ENCODE measurements at regions not wholly inside any gene's neighbourhood (a gene's known extent, or its start where the extent isn't known, plus 50 kb on each side); places are given as distances from the start of the nearest gene placed in this dataset.

DNA sequence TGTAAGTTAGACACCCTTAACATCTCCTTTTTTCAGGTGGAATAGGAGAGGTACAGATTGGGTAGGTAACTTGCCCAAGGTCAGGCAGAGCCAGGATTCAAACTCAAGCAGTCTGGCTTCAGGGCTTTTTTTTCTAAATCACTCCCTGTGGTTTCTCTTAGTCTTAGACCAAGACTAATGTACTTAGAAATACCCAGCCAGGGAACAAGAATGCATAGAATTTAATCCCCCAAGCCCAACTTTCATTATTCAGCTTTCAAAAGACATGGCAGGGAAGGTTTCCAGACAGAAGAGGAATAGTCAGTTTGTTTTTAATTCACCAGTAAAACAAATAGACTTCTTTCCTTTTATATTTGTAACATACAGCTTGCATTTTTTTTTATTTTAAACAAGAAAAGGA is 305.2 kb upstream of the RBFOX1 start:
- Histone ChIP-seq H3K4me3 (ENCODE audit: low read length) (no peak overlapping the region), H3K27me3 (ENCODE audit: control insufficient read depth, insufficient read depth, low read length) (no peaks in the 10 kb centered on the region), H3K9me3 (replicated peaks; ENCODE audit: control insufficient read depth, low read depth, low read length) (no peaks in the 10 kb centered on the region), H3K4me1 (ENCODE audit: control insufficient read depth, insufficient read depth, low read length) (peaks cover 5% of the 10 kb centered on the region), H3K27ac (ENCODE audit: low read length) (no peak overlapping the region), H3K36me3 (ENCODE audit: control insufficient read depth, insufficient read depth, low read length) (no peaks in the 10 kb centered on the region)
- peak; percentile 13 for DNase-seq

DNA sequence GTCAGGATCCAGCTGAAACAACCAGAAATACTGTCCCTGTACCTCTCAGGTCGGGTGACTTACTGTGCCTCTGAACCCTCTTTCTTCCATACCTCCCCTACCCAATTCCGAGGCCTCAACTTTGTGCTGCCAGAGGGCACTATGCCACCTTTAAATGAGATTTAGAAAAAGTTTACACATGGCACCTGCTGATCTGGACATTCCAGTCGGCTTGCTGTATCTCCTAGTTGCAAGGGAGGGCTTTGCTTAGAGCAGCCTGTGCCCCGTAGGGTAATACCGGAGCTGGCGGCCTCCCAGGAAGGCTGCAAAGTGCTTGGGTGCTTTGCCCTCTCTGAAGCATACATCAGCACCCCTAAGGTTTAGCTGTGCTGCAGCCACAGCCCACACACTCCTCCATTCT is 306.0 kb upstream of the RBFOX1 start:
- WGBS (ENCODE audit: insufficient coverage), result 73% methylated on average over 3 of the region's 6 CpGs
- DNase-seq, result peak; percentile 1
- peaks cover 5% of the 10 kb centered on the region for H3K4me1 ChIP-seq (ENCODE audit: control insufficient read depth, insufficient read depth, low read length)

DNA sequence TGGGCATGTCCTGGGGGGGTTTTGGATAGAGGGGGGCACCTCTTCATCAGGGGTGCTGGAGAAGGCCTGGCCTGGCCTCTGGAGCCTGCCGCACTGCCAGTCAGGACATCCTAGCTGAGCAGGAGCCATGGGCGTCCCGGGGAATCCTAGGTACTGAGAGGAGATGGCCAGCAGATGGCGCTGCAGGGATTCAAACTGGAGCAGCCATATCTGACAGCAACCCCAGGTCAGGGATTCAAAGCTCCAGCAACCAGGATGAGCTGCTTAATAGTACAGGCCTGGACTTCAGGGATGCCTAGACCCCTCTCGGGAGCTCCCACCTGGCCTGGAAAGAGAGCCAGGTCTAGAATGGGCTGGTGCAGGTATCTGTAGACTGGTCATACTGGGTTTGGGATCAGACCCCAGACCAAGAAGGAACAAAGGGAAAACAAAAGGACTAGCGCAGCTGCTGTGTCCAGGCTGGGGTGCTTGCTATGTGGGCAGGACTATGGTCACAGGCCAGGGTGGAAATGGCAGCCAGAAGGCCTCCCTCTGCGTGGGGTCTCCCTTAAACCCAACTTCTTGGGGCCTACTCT is 306.9 kb upstream of the RBFOX1 start:
- H3K9me3 ChIP-seq (replicated peaks; ENCODE audit: control insufficient read depth, low read depth, low read length), result no peaks in the 10 kb centered on the region
- H3K4me1 ChIP-seq (ENCODE audit: control insufficient read depth, insufficient read depth, low read length), result peaks cover 5% of the 10 kb centered on the region
- no peaks in the 10 kb centered on the region for H3K36me3 ChIP-seq (ENCODE audit: control insufficient read depth, insufficient read depth, low read length)
- peak; percentile 69 for DNase-seq
- no peak overlapping the region for H3K4me3 ChIP-seq (ENCODE audit: low read length)
- no peaks in the 10 kb centered on the region for H3K27me3 ChIP-seq (ENCODE audit: control insufficient read depth, insufficient read depth, low read length)
- WGBS (ENCODE audit: insufficient coverage), result 29% methylated on average over 7 of the region's 7 CpGs
- H3K27ac ChIP-seq (ENCODE audit: low read length), result no peak overlapping the region

More for the DNA sequence above, 306.0 kb upstream of the RBFOX1 start:
- no peaks in the 10 kb centered on the region for H3K9me3 ChIP-seq (replicated peaks; ENCODE audit: control insufficient read depth, low read depth, low read length)
- H3K4me3 ChIP-seq (ENCODE audit: low read length), result no peak overlapping the region
- H3K27me3 ChIP-seq (ENCODE audit: control insufficient read depth, insufficient read depth, low read length), result no peaks in the 10 kb centered on the region
- H3K36me3 ChIP-seq (ENCODE audit: control insufficient read depth, insufficient read depth, low read length), result no peaks in the 10 kb centered on the region
- no peak overlapping the region for H3K27ac ChIP-seq (ENCODE audit: low read length)

DNA sequence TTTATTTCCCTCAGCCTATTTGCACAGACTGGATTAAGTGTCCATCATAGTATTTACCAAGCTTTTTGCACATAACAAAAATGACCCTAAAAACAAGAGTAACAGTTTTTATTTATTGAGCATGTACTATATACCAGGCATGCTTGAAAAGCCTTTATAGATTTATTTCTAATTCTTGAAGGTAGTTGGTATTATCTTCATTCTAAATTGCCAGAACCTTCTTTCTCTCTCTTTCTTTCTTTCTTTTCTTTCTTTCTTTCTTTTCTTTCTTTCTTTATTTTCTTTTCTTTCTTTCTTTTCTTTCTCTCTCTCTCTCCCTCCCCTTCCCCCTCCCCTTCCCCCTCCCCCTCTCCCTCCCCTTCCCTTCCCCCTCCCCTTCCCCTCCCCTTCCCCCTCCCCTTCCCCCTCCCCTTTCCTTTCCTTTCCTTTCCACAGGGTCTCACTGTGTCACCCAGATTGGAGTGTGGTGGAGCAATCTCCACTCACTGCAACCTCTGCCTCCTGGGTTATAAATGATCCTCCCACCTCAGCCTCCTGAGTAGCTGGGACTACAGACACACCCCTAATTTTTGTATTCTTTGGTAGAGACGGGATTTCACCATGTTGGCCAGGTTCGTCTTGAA is 310.9 kb upstream of the RBFOX1 start:
- DNase-seq, result no peak
- Histone ChIP-seq H3K27ac (ENCODE audit: low read length) (no peak overlapping the region), H3K36me3 (ENCODE audit: control insufficient read depth, insufficient read depth, low read length) (no peaks in the 10 kb centered on the region), H3K27me3 (ENCODE audit: control insufficient read depth, insufficient read depth, low read length) (no peaks in the 10 kb centered on the region), H3K4me3 (ENCODE audit: low read length) (no peak overlapping the region), H3K4me1 (ENCODE audit: control insufficient read depth, insufficient read depth, low read length) (peaks cover 5% of the 10 kb centered on the region), H3K9me3 (replicated peaks; ENCODE audit: control insufficient read depth, low read depth, low read length) (no peaks in the 10 kb centered on the region)
- no CpG with 5 or more reads among the region's 2 CpGs for WGBS (ENCODE audit: insufficient coverage)

DNA sequence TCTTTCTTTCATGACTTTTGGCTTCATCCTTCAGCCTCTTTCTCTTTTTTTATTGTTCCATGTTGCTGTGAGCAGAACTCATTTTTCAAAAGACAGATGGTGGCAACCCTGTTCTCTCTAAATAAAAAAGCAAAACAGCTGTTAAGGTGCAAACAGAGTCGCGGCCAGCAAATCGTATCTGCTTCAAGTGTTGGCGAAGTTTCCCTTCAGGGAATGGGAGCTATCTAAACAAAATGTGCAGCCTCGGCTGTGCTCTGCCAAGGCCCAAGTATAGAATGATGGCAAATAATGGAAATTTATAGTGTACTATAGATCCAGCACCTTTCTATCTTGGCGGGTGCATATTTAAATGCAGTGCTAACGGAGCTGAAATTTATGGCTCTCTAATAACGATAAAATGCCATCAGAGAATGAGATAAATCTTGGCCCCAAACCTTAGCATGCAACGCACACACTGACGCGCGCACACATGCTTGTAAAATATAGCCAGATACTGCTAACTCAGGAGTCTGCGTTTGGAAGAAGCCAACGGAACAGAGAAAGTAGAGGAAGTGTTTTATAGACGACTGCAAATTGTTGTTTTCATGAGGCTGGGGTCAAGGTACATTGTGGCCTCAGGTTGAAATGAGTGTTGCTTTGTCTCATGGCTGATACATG is 315.5 kb upstream of the RBFOX1 start:
- H3K4me3 ChIP-seq (ENCODE audit: low read length), result no peak overlapping the region
- no peaks in the 10 kb centered on the region for H3K9me3 ChIP-seq (replicated peaks; ENCODE audit: control insufficient read depth, low read depth, low read length)
- no peaks in the 10 kb centered on the region for H3K27me3 ChIP-seq (ENCODE audit: control insufficient read depth, insufficient read depth, low read length)
- 75% methylated on average over 10 of the region's 15 CpGs for WGBS (ENCODE audit: insufficient coverage)
- no peaks in the 10 kb centered on the region for H3K4me1 ChIP-seq (ENCODE audit: control insufficient read depth, insufficient read depth, low read length)
- H3K27ac ChIP-seq (ENCODE audit: low read length), result no peak overlapping the region
- no peak for DNase-seq
- no peaks in the 10 kb centered on the region for H3K36me3 ChIP-seq (ENCODE audit: control insufficient read depth, insufficient read depth, low read length)

DNA sequence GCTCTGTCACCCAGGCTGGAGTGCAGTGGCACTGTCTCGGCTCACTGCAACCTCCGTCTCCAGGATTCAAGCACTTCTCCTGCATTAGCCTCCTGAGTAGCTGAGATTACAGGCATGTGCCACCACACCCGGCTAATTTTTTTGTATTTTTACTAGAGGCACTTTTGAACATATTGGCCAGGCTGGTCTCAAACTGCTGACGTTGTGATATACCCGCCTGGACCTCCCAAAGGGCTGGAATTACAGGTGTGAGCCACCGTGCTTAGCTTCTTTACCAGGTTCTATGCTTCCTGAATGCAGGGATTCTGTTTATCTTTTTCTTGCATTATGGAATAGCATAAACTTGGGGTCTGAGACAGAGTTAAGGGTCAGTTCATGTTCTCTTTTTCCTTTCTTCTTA is 317.9 kb upstream of the RBFOX1 start:
- no peak for DNase-seq
- H3K36me3 ChIP-seq (ENCODE audit: control insufficient read depth, insufficient read depth, low read length), result no peaks in the 10 kb centered on the region
- H3K9me3 ChIP-seq (replicated peaks; ENCODE audit: control insufficient read depth, low read depth, low read length), result no peaks in the 10 kb centered on the region
- H3K4me1 ChIP-seq (ENCODE audit: control insufficient read depth, insufficient read depth, low read length), result no peaks in the 10 kb centered on the region
- H3K4me3 ChIP-seq (ENCODE audit: low read length), result no peak overlapping the region
- no peaks in the 10 kb centered on the region for H3K27me3 ChIP-seq (ENCODE audit: control insufficient read depth, insufficient read depth, low read length)
- 79% methylated on average over 4 of the region's 6 CpGs for WGBS (ENCODE audit: insufficient coverage)
- no peak overlapping the region for H3K27ac ChIP-seq (ENCODE audit: low read length)

DNA sequence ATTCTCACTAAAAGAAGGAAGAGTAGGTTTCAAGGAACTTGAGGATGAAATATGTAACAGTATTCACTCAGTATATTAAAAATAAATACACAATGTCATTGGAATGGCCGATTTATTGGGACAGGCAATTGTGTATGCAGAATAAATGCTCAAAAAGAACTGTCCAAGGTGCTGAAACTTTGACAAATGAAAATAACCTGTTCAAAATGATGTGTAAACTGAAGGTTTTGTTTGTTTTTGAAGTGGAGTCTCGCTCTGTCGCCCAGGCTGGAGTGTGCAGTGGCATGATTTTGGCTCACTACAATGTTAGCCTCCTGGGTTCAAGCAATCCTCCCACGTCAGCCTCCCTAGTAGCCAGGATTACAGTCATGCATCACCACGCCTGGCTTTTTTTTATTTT is 318.7 kb upstream of the RBFOX1 start:
- Histone ChIP-seq H3K27me3 (ENCODE audit: control insufficient read depth, insufficient read depth, low read length) (no peaks in the 10 kb centered on the region), H3K4me3 (ENCODE audit: low read length) (no peak overlapping the region), H3K9me3 (replicated peaks; ENCODE audit: control insufficient read depth, low read depth, low read length) (no peaks in the 10 kb centered on the region), H3K36me3 (ENCODE audit: control insufficient read depth, insufficient read depth, low read length) (no peaks in the 10 kb centered on the region), H3K27ac (ENCODE audit: low read length) (no peak overlapping the region), H3K4me1 (ENCODE audit: control insufficient read depth, insufficient read depth, low read length) (no peaks in the 10 kb centered on the region)
- peak; percentile 49 for DNase-seq
- WGBS (ENCODE audit: insufficient coverage), result no CpG with 5 or more reads among the region's 5 CpGs

DNA sequence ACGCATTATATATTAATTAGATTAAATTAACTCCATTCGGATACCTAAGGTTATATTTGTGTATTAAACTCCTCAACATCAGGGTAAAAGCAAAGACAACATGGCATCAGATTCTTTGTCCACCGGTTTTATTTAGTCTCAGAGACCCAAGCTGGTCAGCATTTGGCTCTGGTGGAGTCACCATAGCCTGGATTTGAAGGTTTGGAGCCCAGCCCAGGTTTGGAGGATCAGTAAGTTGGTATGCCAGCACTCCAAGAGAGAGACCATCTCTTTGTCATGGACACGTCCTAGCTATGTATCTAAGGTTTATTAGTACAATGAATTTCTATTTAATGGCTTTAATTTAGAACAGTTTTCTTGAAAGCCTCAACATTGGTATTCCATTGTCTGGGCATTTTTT is 328.4 kb upstream of the RBFOX1 start:
- H3K27me3 ChIP-seq (ENCODE audit: control insufficient read depth, insufficient read depth, low read length), result no peaks in the 10 kb centered on the region
- H3K36me3 ChIP-seq (ENCODE audit: control insufficient read depth, insufficient read depth, low read length), result no peaks in the 10 kb centered on the region
- H3K4me1 ChIP-seq (ENCODE audit: control insufficient read depth, insufficient read depth, low read length), result no peaks in the 10 kb centered on the region
- H3K4me3 ChIP-seq (ENCODE audit: low read length), result no peak overlapping the region
- no CpG with 5 or more reads among the region's 4 CpGs for WGBS (ENCODE audit: insufficient coverage)
- H3K9me3 ChIP-seq (replicated peaks; ENCODE audit: control insufficient read depth, low read depth, low read length), result no peaks in the 10 kb centered on the region
- no peak for DNase-seq
- H3K27ac ChIP-seq (ENCODE audit: low read length), result no peak overlapping the region

DNA sequence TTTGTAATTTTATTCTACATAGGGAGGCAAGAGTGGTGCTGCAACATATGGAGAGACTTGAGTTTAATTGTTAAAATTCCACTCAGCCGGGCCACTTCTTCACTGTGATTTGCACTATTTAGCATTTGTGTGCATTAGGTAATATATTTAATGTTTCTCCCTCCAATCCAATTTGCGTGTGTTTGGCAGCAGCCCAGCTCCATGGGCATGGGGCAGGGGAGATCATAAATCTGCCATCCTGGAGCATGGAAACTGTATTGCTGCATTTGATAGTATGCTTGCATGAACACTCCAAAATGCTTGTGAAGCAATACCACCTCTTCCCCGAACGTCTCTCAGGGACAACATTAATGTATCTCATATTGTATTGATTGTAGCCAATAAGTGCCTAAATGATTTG is 339.1 kb upstream of the RBFOX1 start:
- Histone ChIP-seq H3K4me3 (ENCODE audit: low read length) (no peak overlapping the region), H3K27me3 (ENCODE audit: control insufficient read depth, insufficient read depth, low read length) (no peaks in the 10 kb centered on the region), H3K9me3 (replicated peaks; ENCODE audit: control insufficient read depth, low read depth, low read length) (no peaks in the 10 kb centered on the region), H3K36me3 (ENCODE audit: control insufficient read depth, insufficient read depth, low read length) (no peaks in the 10 kb centered on the region), H3K27ac (ENCODE audit: low read length) (no peak overlapping the region), H3K4me1 (ENCODE audit: control insufficient read depth, insufficient read depth, low read length) (no peaks in the 10 kb centered on the region)
- 0% methylated on average over 1 of the region's 4 CpGs for WGBS (ENCODE audit: insufficient coverage)
- DNase-seq, result no peak

DNA sequence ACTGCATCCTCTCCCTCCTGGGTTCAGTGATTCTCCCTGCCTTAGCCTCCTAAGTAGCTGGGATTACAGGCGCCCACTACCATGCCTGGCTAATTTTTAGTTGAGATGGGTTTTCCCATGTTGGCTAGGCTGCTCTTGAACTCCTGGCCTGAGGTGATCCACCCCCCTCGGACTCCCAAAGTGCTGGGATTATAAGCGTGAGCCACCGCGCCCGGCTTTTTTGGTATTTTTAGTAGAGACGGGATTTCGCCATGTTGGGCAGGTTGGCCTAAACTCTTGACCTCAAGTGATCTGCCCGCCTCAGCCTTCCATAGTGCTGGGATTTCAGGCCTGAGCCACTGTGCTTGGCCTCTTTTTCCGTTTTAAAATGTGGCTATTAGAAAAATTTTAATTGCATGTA is 343.8 kb upstream of the RBFOX1 start:
- H3K9me3 ChIP-seq (replicated peaks; ENCODE audit: control insufficient read depth, low read depth, low read length), result no peaks in the 10 kb centered on the region
- DNase-seq, result no peak
- no peak overlapping the region for H3K4me3 ChIP-seq (ENCODE audit: low read length)
- WGBS (ENCODE audit: insufficient coverage), result 91% methylated on average over 8 of the region's 10 CpGs
- no peaks in the 10 kb centered on the region for H3K36me3 ChIP-seq (ENCODE audit: control insufficient read depth, insufficient read depth, low read length)
- no peaks in the 10 kb centered on the region for H3K4me1 ChIP-seq (ENCODE audit: control insufficient read depth, insufficient read depth, low read length)
- no peak overlapping the region for H3K27ac ChIP-seq (ENCODE audit: low read length)
- H3K27me3 ChIP-seq (ENCODE audit: control insufficient read depth, insufficient read depth, low read length), result no peaks in the 10 kb centered on the region
